ENCODE measurements at regions not wholly inside any gene's neighbourhood (a gene's known extent, or its start where the extent isn't known, plus 50 kb on each side); places are given as distances from the start of the nearest gene placed in this dataset.
"Not testable (repeated sequence)": the region's sequence is repeated elsewhere in the genome, so short reads cannot be mapped to it uniquely, and the experiment has no call there.

GRCh38 chr1:234797216-234797615 lies 187.2 kb upstream of the IRF2BP2 start:
- not testable (repeated sequence) for TF ChIP-seq POLR2AphosphoS5 (IDR thresholded peaks at IDR 0.05; ENCODE audit: low read depth, low read length); TAF1 (IDR thresholded peaks at IDR 0.05; ENCODE audit: borderline replicate concordance, low read depth, low read length); POLR2A (IDR thresholded peaks at IDR 0.05; ENCODE audit: low read depth, low read length)
